ENCODE measurements at regions not wholly inside any gene's neighbourhood (a gene's known extent, or its start where the extent isn't known, plus 50 kb on each side); places are given as distances from the start of the nearest gene placed in this dataset.

GRCh38 chr10:105700218-105700617 is 1059.1 kb downstream of the SORCS3 start:
- peaks cover 8% of the 10 kb centered on the region for H3K9me3 ChIP-seq (replicated peaks; ENCODE audit: control insufficient read depth, insufficient read depth, low read length)
- ChIA-PET POLR2A (no interaction called here), CTCF (no interaction called here)
- no peak overlapping the region for H3K4me3 ChIP-seq (replicated peaks in 1 of 3; ENCODE audit: insufficient read depth in 1 of 3, low read depth in 1 of 3, low read length in 3 of 3)
- no peaks in the 10 kb centered on the region for H4K20me1 ChIP-seq (replicated peaks; ENCODE audit: control insufficient read depth, extremely low read depth, insufficient read depth, low read length)
- H3K36me3 ChIP-seq (ENCODE audit: control insufficient read depth in 2 of 2, extremely low read depth in 1 of 2, insufficient read depth in 2 of 2, low read length in 2 of 2) = no peaks in the 10 kb centered on the region
- no peak overlapping the region for H2AFZ ChIP-seq (ENCODE audit: low read depth, low read length)
- no peaks in the 10 kb centered on the region for H3K4me1 ChIP-seq (ENCODE audit: control insufficient read depth, extremely low read depth, insufficient read depth, low read length)
- no peak for DNase-seq (ENCODE audit: low read depth, low spot score)
- FAIRE-seq = no peak
- intact Hi-C loops (cut with micrococcal nuclease) (no loop called here), dilution Hi-C loops (cut with MboI; ENCODE audit: extremely low pct_ligation_motif_present, low sequenced_read_pairs) (no loop called here)
- no peaks in the 10 kb centered on the region for H3K79me2 ChIP-seq (ENCODE audit: control insufficient read depth, insufficient read depth, low read length)
- no TSS peak for BruUV-seq (replicated peaks)
- no peak overlapping the region for H3K9ac ChIP-seq (replicated peaks; ENCODE audit: extremely low read depth, insufficient read depth, low read length)
- no peak overlapping the region for H3K27ac ChIP-seq (ENCODE audit: insufficient read depth, low read depth, low read length)
- H3K27me3 ChIP-seq (ENCODE audit: control insufficient read depth in 2 of 2, insufficient read depth in 2 of 2, low read length in 2 of 2) = no peaks in the 10 kb centered on the region
- no peaks in the 10 kb centered on the region for H3K9me1 ChIP-seq (replicated peaks; ENCODE audit: control insufficient read depth, extremely low read depth, insufficient read depth, low read length)
- no peak overlapping the region for H3K4me2 ChIP-seq (ENCODE audit: insufficient read depth, low read length)
- no peak for TF ChIP-seq FOS (IDR thresholded peaks at IDR 0.05; ENCODE audit: borderline replicate concordance, insufficient read depth, low read length)
- TF ChIP-seq POLR2AphosphoS5 (IDR thresholded peaks at IDR 0.05; ENCODE audit: insufficient read depth, low read depth, low read length) = no peak
- no peak for TF ChIP-seq GATA2 (IDR thresholded peaks at IDR 0.05; ENCODE audit: insufficient read depth, insufficient read length, low read depth, low read length)
- no peak for TF ChIP-seq MYC (IDR thresholded peaks at IDR 0.05; ENCODE audit: low read depth, low read length)
- TF ChIP-seq EZH2 (IDR thresholded peaks at IDR 0.05; ENCODE audit: borderline replicate concordance, low read depth, low read length, severe bottlenecking) = no peak
- no peak for TF ChIP-seq CTCF (IDR thresholded peaks at IDR 0.05; ENCODE audit: extremely low read depth in 1 of 2, insufficient read depth in 1 of 2, low read depth in 1 of 2, low read length in 2 of 2)

GRCh38 chr10:105699504-105699903 is 1058.4 kb downstream of the SORCS3 start:
- FAIRE-seq (no peak), DNase-seq (ENCODE audit: low read depth, low spot score) (no peak)
- H3K9me1 ChIP-seq (replicated peaks; ENCODE audit: control insufficient read depth, extremely low read depth, insufficient read depth, low read length) = no peaks in the 10 kb centered on the region
- no peaks in the 10 kb centered on the region for H3K27me3 ChIP-seq (ENCODE audit: control insufficient read depth in 2 of 2, insufficient read depth in 2 of 2, low read length in 2 of 2)
- peaks cover 8% of the 10 kb centered on the region for H3K9me3 ChIP-seq (replicated peaks; ENCODE audit: control insufficient read depth, insufficient read depth, low read length)
- dilution Hi-C loops (cut with MboI; ENCODE audit: extremely low pct_ligation_motif_present, low sequenced_read_pairs) = no loop called here
- no peak overlapping the region for H3K27ac ChIP-seq (ENCODE audit: insufficient read depth, low read depth, low read length)
- H3K36me3 ChIP-seq (ENCODE audit: control insufficient read depth in 2 of 2, extremely low read depth in 1 of 2, insufficient read depth in 2 of 2, low read length in 2 of 2) = no peaks in the 10 kb centered on the region
- no peak for TF ChIP-seq MYC (IDR thresholded peaks at IDR 0.05; ENCODE audit: low read depth, low read length)
- TF ChIP-seq MAX (IDR thresholded peaks at IDR 0.05; ENCODE audit: insufficient read depth, insufficient read length) = no peak
- no peak for TF ChIP-seq POLR2AphosphoS5 (IDR thresholded peaks at IDR 0.05; ENCODE audit: insufficient read depth, low read depth, low read length)
- TF ChIP-seq FOS (IDR thresholded peaks at IDR 0.05; ENCODE audit: borderline replicate concordance, insufficient read depth, low read length) = no peak
- TF ChIP-seq EZH2 (IDR thresholded peaks at IDR 0.05; ENCODE audit: borderline replicate concordance, low read depth, low read length, severe bottlenecking) = no peak
- no peak for TF ChIP-seq GATA2 (IDR thresholded peaks at IDR 0.05; ENCODE audit: insufficient read depth, insufficient read length, low read depth, low read length)
- TF ChIP-seq CTCF (IDR thresholded peaks at IDR 0.05; ENCODE audit: extremely low read depth in 1 of 2, insufficient read depth in 1 of 2, low read depth in 1 of 2, low read length in 2 of 2) = no peak
- TF ChIP-seq JUN (IDR thresholded peaks at IDR 0.05; ENCODE audit: borderline replicate concordance, insufficient read depth, insufficient read length, low read depth) = no peak
- TF ChIP-seq POLR2A (IDR thresholded peaks at IDR 0.05; ENCODE audit: low read depth, low read length) = no peak
- H4K20me1 ChIP-seq (replicated peaks; ENCODE audit: control insufficient read depth, extremely low read depth, insufficient read depth, low read length) = no peaks in the 10 kb centered on the region
- H3K4me3 ChIP-seq (replicated peaks in 1 of 3; ENCODE audit: insufficient read depth in 1 of 3, low read depth in 1 of 3, low read length in 3 of 3) = no peak overlapping the region
- CTCF ChIA-PET = no interaction called here
- no TSS peak for BruUV-seq (replicated peaks)
- no peak overlapping the region for H3K4me2 ChIP-seq (ENCODE audit: insufficient read depth, low read length)
- POLR2A ChIA-PET = no interaction called here
- H2AFZ ChIP-seq (ENCODE audit: low read depth, low read length) = no peak overlapping the region
- no peaks in the 10 kb centered on the region for H3K79me2 ChIP-seq (ENCODE audit: control insufficient read depth, insufficient read depth, low read length)
- no peaks in the 10 kb centered on the region for H3K4me1 ChIP-seq (ENCODE audit: control insufficient read depth, extremely low read depth, insufficient read depth, low read length)
- no peak overlapping the region for H3K9ac ChIP-seq (replicated peaks; ENCODE audit: extremely low read depth, insufficient read depth, low read length)
- intact Hi-C loops (cut with micrococcal nuclease) = no loop called here

Measured in endothelial cell of umbilical vein (primary cell).